H1 (cell line): ENCODE measurements at regions not wholly inside any gene's neighbourhood (a gene's known extent, or its start where the extent isn't known, plus 50 kb on each side); places are given as distances from the start of the nearest gene placed in this dataset.

Experiments
- ATF3 ChIP-seq: IDR thresholded peaks from 2 replicates; pipeline ENCODE4 v1.6.1; 2011; ENCODE audit warnings: low read depth, mild to moderate bottlenecking, low read length; ENCODE audit not compliant: insufficient read depth
- JUN ChIP-seq: IDR thresholded peaks from 2 replicates; pipeline ENCODE4 v1.6.1; 2011; ENCODE audit warnings: low read depth, mild to moderate bottlenecking, improper control_type of control experiment, low read length

DNA sequence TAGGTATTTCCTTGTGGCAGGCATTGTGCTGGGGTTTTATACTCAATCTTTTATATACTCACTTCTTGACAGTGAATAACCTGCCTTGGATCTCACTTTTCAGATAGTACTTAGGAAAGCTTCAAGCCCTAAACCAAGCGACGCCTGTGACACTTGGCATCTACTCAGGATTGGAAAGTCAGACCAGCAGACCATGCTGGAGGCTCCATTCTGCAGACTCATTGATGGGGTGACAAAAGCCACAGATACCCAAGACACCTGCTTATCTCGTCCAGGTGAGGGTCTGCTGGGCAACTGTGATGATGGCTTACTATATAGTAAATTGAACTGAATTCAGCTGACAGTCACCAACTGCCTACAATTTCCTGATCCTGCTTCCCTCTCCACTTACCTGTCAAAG, 79.4 kb upstream of the MRPS22 start:
- TF ChIP-seq JUN (no peak), ATF3 (no peak)
